Tibial nerve (tissue), 4 donors: ENCODE measurements at regions not wholly inside any gene's neighbourhood (a gene's known extent, or its start where the extent isn't known, plus 50 kb on each side); places are given as distances from the start of the nearest gene placed in this dataset.

Source experiments
- CTCF ChIP-seq, 5 experiments: fragments of 200-600 bp in 3 of 5; fragments of 450-650 bp in 2 of 5; sonication (generic) in 3 of 5; IDR thresholded peaks; one replicate each; pipeline ENCODE4 v1.5.1; 2016 to 2019; ENCODE audit warnings: antibody characterized with exemption in 5 of 5, mild to moderate bottlenecking in 3 of 5, moderate library complexity in 2 of 5
- EP300 ChIP-seq, 2 donors: sonication (generic); formaldehyde crosslinking; IDR thresholded peaks; one replicate each; pipeline ENCODE4 v1.6.1; 2017; ENCODE audit warnings: antibody characterized with exemption in 2 of 2, mild to moderate bottlenecking in 1 of 2
- POLR2A ChIP-seq, 2 donors: fragments of 450-650 bp; IDR thresholded peaks; one replicate each; pipeline ENCODE4 v1.6.1; 2017; ENCODE audit warnings: antibody characterized with exemption in 2 of 2, mild to moderate bottlenecking in 2 of 2, moderate library complexity in 2 of 2

GRCh38 chr2:226327830-226328229, 471.8 kb downstream of the IRS1 start:
- no peak for TF ChIP-seq CTCF (IDR thresholded peaks at IDR 0.05)
- TF ChIP-seq POLR2A (IDR thresholded peaks at IDR 0.05): no peak
- no peak for TF ChIP-seq EP300 (IDR thresholded peaks at IDR 0.05)
